ENCODE measurements at regions not wholly inside any gene's neighbourhood (a gene's known extent, or its start where the extent isn't known, plus 50 kb on each side); places are given as distances from the start of the nearest gene placed in this dataset.

DNA sequence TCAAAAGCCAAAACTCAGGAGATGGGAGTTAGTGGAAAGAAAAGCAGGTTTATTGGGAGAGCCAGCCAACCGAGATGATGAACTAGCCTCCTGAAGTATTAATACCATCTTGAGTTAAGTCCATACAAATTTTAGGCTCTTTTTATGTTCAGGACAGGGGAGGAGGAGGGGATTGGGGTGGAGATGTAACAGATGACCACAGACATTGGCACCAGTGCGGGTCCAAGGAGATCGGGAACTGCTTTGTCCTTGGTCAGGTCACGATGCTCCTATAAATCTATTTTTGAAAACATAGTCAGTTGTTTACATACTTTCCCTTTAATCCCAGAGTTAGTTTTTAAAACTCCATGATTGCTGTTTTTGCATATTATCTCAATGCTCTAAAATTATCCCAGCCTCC lies 219.6 kb downstream of the ANKRD60 start:
- TF ChIP-seq POLR2A (IDR thresholded peaks at IDR 0.05; ENCODE audit: low read depth, low read length) (no peak), EZH2 (IDR thresholded peaks at IDR 0.05; ENCODE audit: borderline replicate concordance, low read depth, low read length, severe bottlenecking) (no peak), FOS (IDR thresholded peaks at IDR 0.05; ENCODE audit: borderline replicate concordance, insufficient read depth, low read length) (no peak), POLR2AphosphoS5 (IDR thresholded peaks at IDR 0.05; ENCODE audit: insufficient read depth, low read depth, low read length) (no peak), MYC (IDR thresholded peaks at IDR 0.05; ENCODE audit: low read depth, low read length) (no peak)
- TF ChIP-seq, protein P1, sequence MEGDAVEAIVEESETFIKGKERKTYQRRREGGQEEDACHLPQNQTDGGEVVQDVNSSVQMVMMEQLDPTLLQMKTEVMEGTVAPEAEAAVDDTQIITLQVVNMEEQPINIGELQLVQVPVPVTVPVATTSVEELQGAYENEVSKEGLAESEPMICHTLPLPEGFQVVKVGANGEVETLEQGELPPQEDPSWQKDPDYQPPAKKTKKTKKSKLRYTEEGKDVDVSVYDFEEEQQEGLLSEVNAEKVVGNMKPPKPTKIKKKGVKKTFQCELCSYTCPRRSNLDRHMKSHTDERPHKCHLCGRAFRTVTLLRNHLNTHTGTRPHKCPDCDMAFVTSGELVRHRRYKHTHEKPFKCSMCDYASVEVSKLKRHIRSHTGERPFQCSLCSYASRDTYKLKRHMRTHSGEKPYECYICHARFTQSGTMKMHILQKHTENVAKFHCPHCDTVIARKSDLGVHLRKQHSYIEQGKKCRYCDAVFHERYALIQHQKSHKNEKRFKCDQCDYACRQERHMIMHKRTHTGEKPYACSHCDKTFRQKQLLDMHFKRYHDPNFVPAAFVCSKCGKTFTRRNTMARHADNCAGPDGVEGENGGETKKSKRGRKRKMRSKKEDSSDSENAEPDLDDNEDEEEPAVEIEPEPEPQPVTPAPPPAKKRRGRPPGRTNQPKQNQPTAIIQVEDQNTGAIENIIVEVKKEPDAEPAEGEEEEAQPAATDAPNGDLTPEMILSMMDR (IDR thresholded peaks at IDR 0.05; ENCODE audit: extremely low read depth in 1 of 2, insufficient read depth in 1 of 2, low read depth in 1 of 2, low read length in 2 of 2) = no peak
- TF ChIP-seq, protein P2, sequence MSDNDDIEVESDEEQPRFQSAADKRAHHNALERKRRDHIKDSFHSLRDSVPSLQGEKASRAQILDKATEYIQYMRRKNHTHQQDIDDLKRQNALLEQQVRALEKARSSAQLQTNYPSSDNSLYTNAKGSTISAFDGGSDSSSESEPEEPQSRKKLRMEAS (IDR thresholded peaks at IDR 0.05; ENCODE audit: insufficient read depth, insufficient read length) = no peak
